Activated CD8-positive, alpha-beta memory T cell treated with anti-CD3 and anti-CD28 coated beads for 36 hours (primary cell): ENCODE measurements at regions not wholly inside any gene's neighbourhood (a gene's known extent, or its start where the extent isn't known, plus 50 kb on each side); places are given as distances from the start of the nearest gene placed in this dataset.
"Not testable (repeated sequence)": the region's sequence is repeated elsewhere in the genome, so short reads cannot be mapped to it uniquely, and the experiment has no call there.

Source experiments
- CTCF ChIA-PET: fragments of 350-600 bp; sonication (Branson Sonifier 250); formaldehyde crosslinking; loops from one replicate; lab custom pipeline; 2021; ENCODE audit warnings: antibody characterized with exemption; lab: Charles Lee
- POLR2A ChIA-PET: fragments of 350-600 bp; sonication (Branson Sonifier 250); formaldehyde crosslinking; loops from one replicate; lab custom pipeline; 2021; ENCODE audit warnings: antibody characterized with exemption; lab: Charles Lee

GRCh38 chr10:108082596-108082995 is 918.1 kb upstream of the SORCS1 start:
- CTCF ChIA-PET, result no interaction called here
- POLR2A ChIA-PET, result no interaction called here

- CTCF ChIA-PET, result interaction anchor here (0.5 kb wide), 1 partner anchor 448 kb away, joined by 3 read pairs; no protein-coding TSS in a partner anchor
- POLR2A ChIA-PET, result no interaction called here
Measured at GRCh38 chr10:108078263-108078662, 913.8 kb upstream of the SORCS1 start.

GRCh38 chr10:108072466-108072865 is 908.0 kb upstream of the SORCS1 start:
- ChIA-PET POLR2A (no interaction called here), CTCF (no interaction called here)

GRCh38 chr10:108070789-108071188 is 906.3 kb upstream of the SORCS1 start:
- POLR2A ChIA-PET, result no interaction called here
- CTCF ChIA-PET, result no interaction called here

GRCh38 chr10:108069096-108069495 is 904.6 kb upstream of the SORCS1 start:
- ChIA-PET POLR2A (no interaction called here), CTCF (no interaction called here)

GRCh38 chr10:108064746-108065260 is 900.3 kb upstream of the SORCS1 start:
- CTCF ChIA-PET, result no interaction called here
- POLR2A ChIA-PET, result no interaction called here

- ChIA-PET POLR2A (no interaction called here), CTCF (no interaction called here)
Measured at GRCh38 chr10:108060246-108060645, 895.7 kb upstream of the SORCS1 start.

- POLR2A ChIA-PET, result no interaction called here
- CTCF ChIA-PET, result no interaction called here
Measured at GRCh38 chr10:108055506-108055905, 891.0 kb upstream of the SORCS1 start.

- ChIA-PET POLR2A (no interaction called here), CTCF (no interaction called here)
Measured at GRCh38 chr10:108052981-108053380, 888.5 kb upstream of the SORCS1 start.

- CTCF ChIA-PET, result no interaction called here
Measured at GRCh38 chr10:108051218-108051617, 886.7 kb upstream of the SORCS1 start.

GRCh38 chr10:108050626-108051025 is 886.1 kb upstream of the SORCS1 start:
- ChIA-PET POLR2A (no interaction called here), CTCF (no interaction called here)

More at GRCh38 chr10:108051218-108051617, 886.7 kb upstream of the SORCS1 start:
- POLR2A ChIA-PET, result no interaction called here

- ChIA-PET POLR2A (no interaction called here), CTCF (no interaction called here)
Measured at GRCh38 chr10:108049668-108050067, 885.2 kb upstream of the SORCS1 start.

- ChIA-PET POLR2A (no interaction called here), CTCF (no interaction called here)
Measured at GRCh38 chr10:108048898-108049297, 884.4 kb upstream of the SORCS1 start.

GRCh38 chr10:108039821-108040584 is 875.5 kb upstream of the SORCS1 start:
- CTCF ChIA-PET, result no interaction called here
- POLR2A ChIA-PET, result no interaction called here

- CTCF ChIA-PET, result no interaction called here
Measured at GRCh38 chr10:108037061-108037460, 872.6 kb upstream of the SORCS1 start.

GRCh38 chr10:108036265-108036664 is 871.8 kb upstream of the SORCS1 start:
- CTCF ChIA-PET, result no interaction called here

More at GRCh38 chr10:108037061-108037460, 872.6 kb upstream of the SORCS1 start:
- POLR2A ChIA-PET, result no interaction called here

GRCh38 chr10:108034829-108035228 is 870.3 kb upstream of the SORCS1 start:
- CTCF ChIA-PET, result no interaction called here
- POLR2A ChIA-PET, result no interaction called here

More at GRCh38 chr10:108036265-108036664, 871.8 kb upstream of the SORCS1 start:
- POLR2A ChIA-PET, result no interaction called here

GRCh38 chr10:108033518-108033917 is 869.0 kb upstream of the SORCS1 start:
- CTCF ChIA-PET, POLR2A ChIA-PET: not testable (repeated sequence)

- POLR2A ChIA-PET, result no interaction called here
- CTCF ChIA-PET, result no interaction called here
Measured at GRCh38 chr10:108031505-108031904, 867.0 kb upstream of the SORCS1 start.

GRCh38 chr10:108014902-108015177 is 850.3 kb upstream of the SORCS1 start:
- POLR2A ChIA-PET, result no interaction called here
- CTCF ChIA-PET, result no interaction called here

GRCh38 chr10:108014145-108014901 is 849.8 kb upstream of the SORCS1 start:
- POLR2A ChIA-PET, result no interaction called here
- CTCF ChIA-PET, result no interaction called here
